GM12872 (cell line): ENCODE measurements at regions not wholly inside any gene's neighbourhood (a gene's known extent, or its start where the extent isn't known, plus 50 kb on each side); places are given as distances from the start of the nearest gene placed in this dataset.

Experiments used
- CTCF ChIP-seq: IDR thresholded peaks from 3 replicates; pipeline ENCODE4 v1.5.1; 2011; ENCODE audit warnings: low read depth, mild to moderate bottlenecking, low read length, moderate library complexity; ENCODE audit not compliant: insufficient read depth

GRCh38 chr14:30035361-30035760 is 107.7 kb upstream of the PRKD1 start:
- no peak for TF ChIP-seq CTCF

- TF ChIP-seq CTCF: no peak
Measured at GRCh38 chr14:30045720-30046119, 118.1 kb upstream of the PRKD1 start.

GRCh38 chr14:30053103-30053502 is 125.5 kb upstream of the PRKD1 start:
- TF ChIP-seq CTCF: no peak

GRCh38 chr14:30054201-30054600 is 126.6 kb upstream of the PRKD1 start:
- TF ChIP-seq CTCF: no peak

- no peak for TF ChIP-seq CTCF
Measured at GRCh38 chr14:30058401-30058800, 130.8 kb upstream of the PRKD1 start.

- no peak for TF ChIP-seq CTCF
Measured at GRCh38 chr14:30063746-30064145, 136.1 kb upstream of the PRKD1 start.

- TF ChIP-seq CTCF: no peak
Measured at GRCh38 chr14:30064454-30064853, 136.8 kb upstream of the PRKD1 start.

GRCh38 chr14:30069536-30069935 is 141.9 kb upstream of the PRKD1 start:
- TF ChIP-seq CTCF: no peak
